ENCODE measurements at regions not wholly inside any gene's neighbourhood (a gene's known extent, or its start where the extent isn't known, plus 50 kb on each side); places are given as distances from the start of the nearest gene placed in this dataset.

- H3K4me3 ChIP-seq (ENCODE audit: low read depth, low read length, poor library complexity, severe bottlenecking), result no peak overlapping the region
- no peak overlapping the region for H3K27ac ChIP-seq (ENCODE audit: low read depth, low read length, poor library complexity, severe bottlenecking)
- CTCF ChIA-PET, result no interaction called here
- BruUV-seq (replicated peaks), result no TSS peak
- H3K27me3 ChIP-seq (replicated peaks; ENCODE audit: insufficient read depth, low read depth, low read length, poor library complexity), result no peaks in the 10 kb centered on the region
- no peaks in the 10 kb centered on the region for H3K4me1 ChIP-seq (ENCODE audit: insufficient read depth, low read length, poor library complexity, severe bottlenecking)
- POLR2A ChIA-PET (ENCODE audit: low non-redundant PET), result no interaction called here
- DNase-seq (ENCODE audit: low spot score), result peak; percentile 51
- intact Hi-C loops (cut with micrococcal nuclease; ENCODE audit: unreplicated experiment), result no loop called here
- H3K9me3 ChIP-seq (ENCODE audit: low read depth, low read length, poor library complexity, severe bottlenecking), result no peaks in the 10 kb centered on the region
- no peak for TF ChIP-seq CTCF (conservative IDR thresholded peaks at IDR 0.05; ENCODE audit: low read depth, low read length)
- H3K36me3 ChIP-seq (ENCODE audit: insufficient read depth, low read length, poor library complexity, severe bottlenecking), result no peaks in the 10 kb centered on the region
Observed at GRCh38 chr4:155582971-155583437, 83.6 kb upstream of the GUCY1A1 start.

- Histone ChIP-seq H3K27me3 (replicated peaks; ENCODE audit: insufficient read depth, low read depth, low read length, poor library complexity) (no peaks in the 10 kb centered on the region), H3K9me3 (ENCODE audit: low read depth, low read length, poor library complexity, severe bottlenecking) (no peaks in the 10 kb centered on the region), H3K4me3 (ENCODE audit: low read depth, low read length, poor library complexity, severe bottlenecking) (no peak overlapping the region), H3K36me3 (ENCODE audit: insufficient read depth, low read length, poor library complexity, severe bottlenecking) (no peaks in the 10 kb centered on the region), H3K27ac (ENCODE audit: low read depth, low read length, poor library complexity, severe bottlenecking) (no peak overlapping the region), H3K4me1 (ENCODE audit: insufficient read depth, low read length, poor library complexity, severe bottlenecking) (no peaks in the 10 kb centered on the region)
- POLR2A ChIA-PET (ENCODE audit: low non-redundant PET), result no interaction called here
- BruUV-seq (replicated peaks), result no TSS peak
- TF ChIP-seq EZH2 (IDR thresholded peaks at IDR 0.05; ENCODE audit: borderline replicate concordance, low read depth, low read length, poor library complexity, severe bottlenecking), result no peak
- no peak for TF ChIP-seq CTCF (conservative IDR thresholded peaks at IDR 0.05; ENCODE audit: low read depth, low read length)
- DNase-seq (ENCODE audit: low spot score), result no peak
- CTCF ChIA-PET, result no interaction called here
- intact Hi-C loops (cut with micrococcal nuclease; ENCODE audit: unreplicated experiment), result no loop called here
Observed at GRCh38 chr4:155582041-155582440, 84.6 kb upstream of the GUCY1A1 start.

- H3K9me3 ChIP-seq (ENCODE audit: low read depth, low read length, poor library complexity, severe bottlenecking), result no peaks in the 10 kb centered on the region
- TF ChIP-seq CTCF (conservative IDR thresholded peaks at IDR 0.05; ENCODE audit: low read depth, low read length) (no peak), EZH2 (IDR thresholded peaks at IDR 0.05; ENCODE audit: borderline replicate concordance, low read depth, low read length, poor library complexity, severe bottlenecking) (no peak)
- H3K27me3 ChIP-seq (replicated peaks; ENCODE audit: insufficient read depth, low read depth, low read length, poor library complexity), result no peaks in the 10 kb centered on the region
- H3K36me3 ChIP-seq (ENCODE audit: insufficient read depth, low read length, poor library complexity, severe bottlenecking), result no peaks in the 10 kb centered on the region
- intact Hi-C loops (cut with micrococcal nuclease; ENCODE audit: unreplicated experiment), result no loop called here
- no peak overlapping the region for H3K27ac ChIP-seq (ENCODE audit: low read depth, low read length, poor library complexity, severe bottlenecking)
- H3K4me3 ChIP-seq (ENCODE audit: low read depth, low read length, poor library complexity, severe bottlenecking), result no peak overlapping the region
- ChIA-PET POLR2A (ENCODE audit: low non-redundant PET) (no interaction called here), CTCF (no interaction called here)
- no peaks in the 10 kb centered on the region for H3K4me1 ChIP-seq (ENCODE audit: insufficient read depth, low read length, poor library complexity, severe bottlenecking)
- no peak for DNase-seq (ENCODE audit: low spot score)
- BruUV-seq (replicated peaks), result no TSS peak
Observed at GRCh38 chr4:155578726-155579370, 87.8 kb upstream of the GUCY1A1 start.
